Epithelial cell of proximal tubule (primary cell): ENCODE measurements at regions not wholly inside any gene's neighbourhood (a gene's known extent, or its start where the extent isn't known, plus 50 kb on each side); places are given as distances from the start of the nearest gene placed in this dataset.
A peak's percentile ranks its signal among the peaks of the same experiment; 100 is the strongest.

Experiments used
- DNase-seq: peaks from one replicate; pipeline ENCODE4 v3.0.0-alpha.2; 2011; ENCODE audit warnings: low read depth
- H3K4me3 ChIP-seq: 2 replicates; pipeline ENCODE4 v1.5.1; 2011; ENCODE audit warnings: low read depth, mild to moderate bottlenecking, low read length
- TF ChIP-seq, protein P1 (sequence below): conservative IDR thresholded peaks from 2 replicates; pipeline ENCODE4 v1.5.1; 2012; ENCODE audit warnings: low read depth, mild to moderate bottlenecking, low read length

DNA sequence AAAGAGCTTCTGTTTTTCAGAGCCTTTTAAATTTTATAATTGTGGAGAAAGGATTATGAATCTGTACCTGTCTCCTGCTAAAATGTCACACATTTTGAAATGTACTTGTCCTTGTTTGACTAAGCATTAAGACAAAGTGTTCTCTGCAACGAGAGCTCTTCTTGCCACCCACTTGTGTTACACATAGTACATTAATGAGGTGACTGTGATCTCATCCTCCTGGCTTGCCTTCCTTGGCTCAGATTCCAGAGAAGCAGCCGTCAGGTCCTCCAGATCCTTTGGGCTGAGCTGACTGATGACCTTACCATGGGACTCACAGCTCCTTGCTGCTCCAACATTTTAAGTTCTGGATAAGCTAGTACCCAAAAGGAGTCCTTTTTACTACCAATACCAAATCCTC is 81.4 kb downstream of the BBS10 start:
- TF ChIP-seq, protein P1, sequence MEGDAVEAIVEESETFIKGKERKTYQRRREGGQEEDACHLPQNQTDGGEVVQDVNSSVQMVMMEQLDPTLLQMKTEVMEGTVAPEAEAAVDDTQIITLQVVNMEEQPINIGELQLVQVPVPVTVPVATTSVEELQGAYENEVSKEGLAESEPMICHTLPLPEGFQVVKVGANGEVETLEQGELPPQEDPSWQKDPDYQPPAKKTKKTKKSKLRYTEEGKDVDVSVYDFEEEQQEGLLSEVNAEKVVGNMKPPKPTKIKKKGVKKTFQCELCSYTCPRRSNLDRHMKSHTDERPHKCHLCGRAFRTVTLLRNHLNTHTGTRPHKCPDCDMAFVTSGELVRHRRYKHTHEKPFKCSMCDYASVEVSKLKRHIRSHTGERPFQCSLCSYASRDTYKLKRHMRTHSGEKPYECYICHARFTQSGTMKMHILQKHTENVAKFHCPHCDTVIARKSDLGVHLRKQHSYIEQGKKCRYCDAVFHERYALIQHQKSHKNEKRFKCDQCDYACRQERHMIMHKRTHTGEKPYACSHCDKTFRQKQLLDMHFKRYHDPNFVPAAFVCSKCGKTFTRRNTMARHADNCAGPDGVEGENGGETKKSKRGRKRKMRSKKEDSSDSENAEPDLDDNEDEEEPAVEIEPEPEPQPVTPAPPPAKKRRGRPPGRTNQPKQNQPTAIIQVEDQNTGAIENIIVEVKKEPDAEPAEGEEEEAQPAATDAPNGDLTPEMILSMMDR: no peak
- DNase-seq: peak; percentile 73
- H3K4me3 ChIP-seq: no peak overlapping the region

DNA sequence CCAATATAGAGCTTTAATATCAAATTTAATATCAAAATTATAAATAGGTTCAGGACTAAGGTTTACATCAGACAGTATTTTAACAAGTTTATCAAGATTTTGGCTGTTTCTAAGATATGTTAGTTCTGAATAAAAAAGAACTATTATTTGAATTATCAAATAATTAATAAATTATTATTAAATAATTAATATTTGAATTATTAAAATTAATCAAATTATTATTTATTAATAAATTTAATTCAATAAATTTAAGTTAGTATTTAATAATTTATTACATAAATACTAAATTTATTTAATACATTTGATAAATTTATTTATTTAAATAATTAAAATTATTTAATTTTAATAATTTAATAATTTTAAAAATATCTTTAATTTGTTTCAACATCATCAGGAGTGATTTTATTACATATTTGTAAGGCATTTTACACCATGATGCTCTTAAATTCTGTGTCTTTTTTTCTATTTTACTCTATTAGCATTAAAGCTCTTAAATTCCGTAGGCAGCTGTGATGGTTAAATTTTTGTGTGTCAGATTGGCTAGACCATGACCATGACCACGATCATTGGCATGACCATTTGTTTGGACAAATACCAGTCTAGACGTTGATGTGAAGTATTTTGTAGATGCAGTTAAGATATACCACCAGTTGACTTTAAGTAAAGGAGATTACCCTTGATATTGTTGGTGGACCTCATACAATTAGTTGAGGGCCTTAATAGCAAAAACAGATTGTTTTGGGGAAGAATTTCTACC is 82.6 kb downstream of the BBS10 start:
- DNase-seq: no peak
- TF ChIP-seq, protein P1: no peak
- H3K4me3 ChIP-seq: no peak overlapping the region

DNA sequence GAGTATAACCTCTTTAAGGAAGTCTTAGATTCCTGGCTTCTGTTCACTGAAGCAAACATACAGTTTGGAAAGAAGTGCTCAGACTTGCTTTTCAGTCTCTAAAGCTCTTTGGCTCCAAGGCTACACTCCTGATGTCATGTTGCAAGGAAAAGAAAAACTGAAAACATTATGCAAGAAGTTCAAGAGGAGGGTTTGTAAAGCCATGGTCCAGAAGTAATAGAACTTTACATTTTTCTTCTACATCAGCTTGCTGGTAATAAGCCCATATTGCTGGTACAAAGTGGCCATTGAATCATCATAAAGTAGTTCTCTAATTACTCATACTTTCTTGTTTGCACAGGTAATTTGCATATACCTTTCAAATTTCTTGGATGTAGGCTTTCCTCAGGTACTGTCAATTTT is 83.6 kb downstream of the BBS10 start:
- TF ChIP-seq, protein P1: no peak
- DNase-seq: no peak
- no peak overlapping the region for H3K4me3 ChIP-seq

DNA sequence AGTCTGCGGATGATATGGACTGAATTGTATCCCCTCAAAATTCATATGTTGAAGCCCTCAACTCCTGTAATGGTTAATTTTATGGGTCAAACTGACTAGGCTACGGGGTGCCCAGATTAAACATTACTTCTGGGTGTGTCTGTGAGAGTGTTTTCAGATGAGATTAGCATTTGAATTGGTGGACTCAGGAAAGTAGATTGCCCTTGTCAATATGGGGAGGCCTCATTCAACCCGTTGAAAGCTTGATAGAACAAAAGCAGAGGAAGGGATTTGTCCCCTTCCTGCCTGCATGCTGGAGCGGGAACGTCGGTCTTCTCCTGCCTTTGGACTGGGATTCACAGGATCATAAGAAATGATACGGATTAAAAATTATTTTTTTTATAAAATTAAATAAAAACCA is 84.5 kb downstream of the BBS10 start:
- TF ChIP-seq, protein P1: no peak
- no peak overlapping the region for H3K4me3 ChIP-seq
- no peak for DNase-seq

DNA sequence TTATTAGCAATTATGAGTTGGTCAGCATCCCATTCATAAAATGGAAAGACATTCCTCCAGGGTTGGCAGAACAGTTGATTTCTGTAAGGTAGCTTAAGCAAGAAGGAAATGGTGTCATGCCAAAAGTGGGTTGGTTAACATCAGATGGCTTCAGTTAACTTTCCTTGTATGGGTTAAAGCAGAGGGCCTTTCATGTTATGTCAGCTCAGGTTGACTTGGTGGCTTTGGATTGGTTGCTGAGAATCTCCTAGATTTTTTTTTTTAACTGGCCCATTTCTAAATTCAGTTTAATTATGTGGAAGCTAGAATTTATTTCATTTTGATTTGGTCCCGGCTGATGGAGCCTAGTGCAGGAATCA is 87.8 kb downstream of the BBS10 start:
- no peak for DNase-seq
- H3K4me3 ChIP-seq: no peak overlapping the region

DNA sequence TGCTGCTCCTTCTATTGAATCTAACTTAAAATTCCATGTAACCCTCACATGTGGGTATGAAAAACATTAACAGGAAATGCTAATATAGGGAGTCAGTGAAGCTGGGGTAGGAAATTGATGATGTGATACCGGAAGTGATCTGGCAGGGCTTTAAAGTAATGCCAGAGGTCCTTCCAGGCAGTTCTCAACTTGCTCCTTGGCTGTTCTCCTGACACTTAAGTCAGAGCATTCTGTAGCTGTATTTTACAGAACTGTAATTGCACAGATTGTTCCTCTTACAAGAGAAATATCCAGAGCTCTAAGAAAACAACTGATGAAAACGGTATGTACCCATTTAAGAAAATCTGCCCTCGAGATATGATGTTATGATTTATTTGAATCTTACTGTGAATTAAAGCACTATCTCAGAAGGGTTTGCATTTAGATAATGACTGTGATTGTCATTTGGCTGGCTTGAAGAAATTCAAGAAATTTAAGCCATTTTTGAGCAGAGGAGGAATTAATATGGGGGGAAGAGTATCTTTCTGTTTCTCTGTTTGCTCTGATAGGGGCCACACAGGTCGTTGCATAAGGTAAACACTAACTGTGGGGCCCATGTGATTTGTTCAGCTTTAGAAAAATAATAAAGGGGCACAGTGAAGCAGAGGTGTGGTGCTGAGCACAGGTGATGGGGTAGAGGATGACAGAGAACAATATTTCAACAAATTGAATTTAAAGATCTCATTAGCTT is 88.4 kb downstream of the BBS10 start:
- no peak overlapping the region for H3K4me3 ChIP-seq
- TF ChIP-seq, protein P1: no peak
- DNase-seq: no peak

More for the DNA sequence above, 87.8 kb downstream of the BBS10 start:
- TF ChIP-seq, protein P1: no peak
